Activated naive CD8-positive, alpha-beta T cell treated with anti-CD3 and anti-CD28 coated beads, Interleukin-2, amount 10 ng/mL, durations not matched to agents 7 days and 5 days (primary cell): ENCODE measurements at regions not wholly inside any gene's neighbourhood (a gene's known extent, or its start where the extent isn't known, plus 50 kb on each side); places are given as distances from the start of the nearest gene placed in this dataset.

Source experiments
- ATAC-seq: fragments of 150-1000 bp; cut with Tn5 transposase; one replicate; pipeline ENCODE4 v1.10.0; 2021; ENCODE audit warnings: low read depth, moderate library complexity
- POLR2A ChIA-PET: fragments of 350-600 bp; sonication (Branson Sonifier 250); formaldehyde crosslinking; loops from one replicate; lab custom pipeline; 2021; ENCODE audit warnings: antibody characterized with exemption; lab: Charles Lee
- DNase-seq: peaks from one replicate; pipeline ENCODE4 v3.0.0; 2021
- H3K27ac Mint-ChIP-seq: one replicate; pipeline ENCODE4 v1.8.0; 2022; ENCODE audit warnings: mild to moderate bottlenecking, mixed read lengths
- H3K27me3 Mint-ChIP-seq: one replicate; pipeline ENCODE4 v1.8.0; 2022; ENCODE audit warnings: mild to moderate bottlenecking, moderate library complexity, mixed read lengths
- H3K36me3 Mint-ChIP-seq: one replicate; pipeline ENCODE4 v1.8.0; 2021; ENCODE audit warnings: mild to moderate bottlenecking, mixed read lengths
- H3K4me1 Mint-ChIP-seq: one replicate; pipeline ENCODE4 v1.8.0; 2021; ENCODE audit warnings: mixed read lengths
- H3K4me3 Mint-ChIP-seq: one replicate; pipeline ENCODE4 v1.8.0; 2022; ENCODE audit warnings: mild to moderate bottlenecking, moderate library complexity, mixed read lengths
- H3K9me3 Mint-ChIP-seq: one replicate; pipeline ENCODE4 v1.8.0; 2021; ENCODE audit warnings: mixed read lengths

DNA sequence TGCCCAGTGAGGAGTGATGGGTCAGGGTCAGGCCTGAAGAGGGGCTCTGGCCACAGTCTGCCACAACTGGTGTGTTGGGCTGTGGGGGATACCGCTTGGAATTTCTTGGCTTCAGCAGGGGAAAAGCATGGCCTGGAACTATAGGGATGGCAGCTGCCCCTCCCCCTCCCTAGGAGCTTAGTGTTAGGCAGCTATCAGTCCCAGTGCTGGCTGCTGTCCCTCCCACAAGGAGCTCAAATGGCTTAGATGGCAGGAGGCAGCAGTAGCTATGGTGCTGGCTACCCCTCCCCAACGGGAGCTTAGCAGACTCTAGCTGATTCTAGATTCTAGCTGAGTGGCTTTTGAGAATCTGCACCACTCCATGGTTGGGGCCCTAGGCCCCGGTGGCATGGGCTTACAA, 414.5 kb upstream of the HSF2 start:
- POLR2A ChIA-PET = no interaction called here
- ATAC-seq (no peak), DNase-seq (no peak)
- Mint-ChIP-seq H3K4me3 (no peak overlapping the region), H3K36me3 (no peaks in the 10 kb centered on the region), H3K4me1 (no peaks in the 10 kb centered on the region), H3K27ac (no peak overlapping the region), H3K9me3 (peaks cover 8% of the 10 kb centered on the region), H3K27me3 (no peaks in the 10 kb centered on the region)

GRCh38 chr6:121993362-121993761, 406.1 kb upstream of the HSF2 start:
- no peak overlapping the region for H3K4me3 Mint-ChIP-seq
- no peaks in the 10 kb centered on the region for H3K27me3 Mint-ChIP-seq
- POLR2A ChIA-PET = no interaction called here
- ATAC-seq = no peak
- peaks cover 3% of the 10 kb centered on the region for H3K4me1 Mint-ChIP-seq
- DNase-seq = no peak
- no peaks in the 10 kb centered on the region for H3K36me3 Mint-ChIP-seq
- no peak overlapping the region for H3K27ac Mint-ChIP-seq
- H3K9me3 Mint-ChIP-seq = peaks cover 12% of the 10 kb centered on the region

GRCh38 chr6:121994919-121995318, 404.5 kb upstream of the HSF2 start:
- peaks cover 12% of the 10 kb centered on the region for H3K9me3 Mint-ChIP-seq
- H3K4me1 Mint-ChIP-seq = peaks cover 3% of the 10 kb centered on the region
- H3K36me3 Mint-ChIP-seq = no peaks in the 10 kb centered on the region
- H3K4me3 Mint-ChIP-seq = no peak overlapping the region
- H3K27ac Mint-ChIP-seq = no peak overlapping the region
- no peak for DNase-seq
- no peaks in the 10 kb centered on the region for H3K27me3 Mint-ChIP-seq
- no peak for ATAC-seq
- POLR2A ChIA-PET = no interaction called here

- H3K9me3 Mint-ChIP-seq = peaks cover 5% of the 10 kb centered on the region
- H3K4me3 Mint-ChIP-seq = no peak overlapping the region
- H3K36me3 Mint-ChIP-seq = no peaks in the 10 kb centered on the region
- no peaks in the 10 kb centered on the region for H3K27me3 Mint-ChIP-seq
- DNase-seq = no peak
- no peak overlapping the region for H3K27ac Mint-ChIP-seq
- no peak for ATAC-seq
- H3K4me1 Mint-ChIP-seq = no peaks in the 10 kb centered on the region
- POLR2A ChIA-PET = no interaction called here
Measured at GRCh38 chr6:121998631-121999030, 400.8 kb upstream of the HSF2 start.

- ATAC-seq = no peak
- POLR2A ChIA-PET = no interaction called here
- no peak for DNase-seq
- Mint-ChIP-seq H3K4me1 (no peaks in the 10 kb centered on the region), H3K27ac (no peak overlapping the region), H3K36me3 (no peaks in the 10 kb centered on the region), H3K4me3 (no peak overlapping the region), H3K27me3 (no peaks in the 10 kb centered on the region), H3K9me3 (peaks cover 4% of the 10 kb centered on the region)
Measured at GRCh38 chr6:121999456-122000065, 399.9 kb upstream of the HSF2 start.

GRCh38 chr6:122005661-122006060, 393.8 kb upstream of the HSF2 start:
- POLR2A ChIA-PET = no interaction called here
- Mint-ChIP-seq H3K9me3 (no peaks in the 10 kb centered on the region), H3K27me3 (peaks cover 6% of the 10 kb centered on the region), H3K27ac (no peak overlapping the region), H3K4me3 (no peak overlapping the region), H3K4me1 (peaks cover 4% of the 10 kb centered on the region), H3K36me3 (no peaks in the 10 kb centered on the region)
- no peak for DNase-seq
- no peak for ATAC-seq

DNA sequence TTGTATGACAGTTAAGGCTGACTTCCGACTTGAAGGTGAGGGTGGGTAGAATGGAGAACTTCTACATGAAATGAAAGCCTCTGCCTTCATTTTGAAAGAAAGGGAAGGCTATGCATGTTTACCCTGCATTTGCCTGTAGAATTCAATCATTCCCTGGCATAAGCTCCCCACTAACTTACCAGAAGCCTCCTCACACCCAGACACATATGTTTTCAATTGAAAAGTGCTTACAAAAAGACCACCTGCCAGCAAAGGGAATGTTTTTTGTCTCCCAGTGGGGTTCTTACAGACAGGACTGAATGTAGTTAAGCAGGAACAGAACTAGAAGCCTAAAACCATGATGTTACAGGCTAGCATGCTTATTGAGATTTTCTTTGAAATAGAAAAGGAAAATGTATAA, 392.1 kb upstream of the HSF2 start:
- H3K27ac Mint-ChIP-seq = no peak overlapping the region
- H3K36me3 Mint-ChIP-seq = no peaks in the 10 kb centered on the region
- ATAC-seq (no peak), DNase-seq (no peak)
- no peak overlapping the region for H3K4me3 Mint-ChIP-seq
- peaks cover 4% of the 10 kb centered on the region for H3K4me1 Mint-ChIP-seq
- no peaks in the 10 kb centered on the region for H3K9me3 Mint-ChIP-seq
- POLR2A ChIA-PET = no interaction called here
- peaks cover 6% of the 10 kb centered on the region for H3K27me3 Mint-ChIP-seq

GRCh38 chr6:122008101-122008999, 391.1 kb upstream of the HSF2 start:
- H3K27me3 Mint-ChIP-seq = peaks cover 6% of the 10 kb centered on the region
- DNase-seq (no peak), ATAC-seq (no peak)
- POLR2A ChIA-PET = interaction anchor here (0.5 kb wide), 1 partner anchor 237 kb away, joined by 3 read pairs; no protein-coding TSS in a partner anchor
- H3K4me3 Mint-ChIP-seq = no peak overlapping the region
- H3K4me1 Mint-ChIP-seq = peaks cover 4% of the 10 kb centered on the region
- H3K27ac Mint-ChIP-seq = no peak overlapping the region
- no peaks in the 10 kb centered on the region for H3K36me3 Mint-ChIP-seq
- H3K9me3 Mint-ChIP-seq = no peaks in the 10 kb centered on the region

DNA sequence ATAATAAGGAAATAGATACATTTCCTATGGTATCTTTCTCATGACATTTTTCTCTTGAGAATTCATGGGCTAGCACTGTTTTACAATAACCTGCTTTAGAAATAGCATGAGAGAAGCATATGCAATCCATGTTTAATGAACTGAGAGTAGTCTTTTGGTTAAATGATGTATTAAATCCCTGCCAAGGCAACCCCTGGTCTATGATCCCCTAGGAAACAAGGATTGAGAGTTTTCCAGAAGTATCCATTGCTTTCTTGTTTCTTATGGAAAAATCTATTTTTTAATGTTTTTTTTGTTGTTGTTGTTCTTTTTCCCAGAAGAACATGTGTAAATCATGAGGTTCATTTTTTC, 390.5 kb upstream of the HSF2 start:
- no peak overlapping the region for H3K4me3 Mint-ChIP-seq
- ATAC-seq = no peak
- no peaks in the 10 kb centered on the region for H3K36me3 Mint-ChIP-seq

DNA sequence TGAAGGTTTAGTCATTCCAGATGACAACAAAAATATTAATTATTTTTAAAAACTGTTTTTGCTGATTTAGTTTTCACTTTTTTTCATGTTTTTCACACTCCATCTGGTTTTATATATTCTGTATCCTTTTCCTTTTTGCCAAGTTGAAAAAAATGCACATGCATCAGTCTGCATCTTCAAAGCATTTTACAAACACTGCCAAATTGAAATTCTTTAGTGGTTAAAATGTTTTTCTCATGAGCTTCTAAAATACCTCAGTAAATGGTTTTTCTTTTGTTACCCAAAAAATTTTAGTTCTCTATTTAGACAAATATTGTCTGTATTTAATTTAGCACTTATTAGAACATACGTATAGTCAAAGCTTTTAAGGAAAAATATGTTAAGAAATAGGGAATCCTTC, 386.9 kb upstream of the HSF2 start:
- POLR2A ChIA-PET = no interaction called here
- H3K9me3 Mint-ChIP-seq = no peaks in the 10 kb centered on the region
- DNase-seq (no peak), ATAC-seq (no peak)
- no peak overlapping the region for H3K27ac Mint-ChIP-seq
- no peak overlapping the region for H3K4me3 Mint-ChIP-seq
- no peaks in the 10 kb centered on the region for H3K27me3 Mint-ChIP-seq
- no peaks in the 10 kb centered on the region for H3K36me3 Mint-ChIP-seq
- H3K4me1 Mint-ChIP-seq = peaks cover 4% of the 10 kb centered on the region

More for the DNA sequence above, 390.5 kb upstream of the HSF2 start:
- DNase-seq = no peak
- Mint-ChIP-seq H3K27me3 (peaks cover 6% of the 10 kb centered on the region), H3K27ac (no peak overlapping the region), H3K4me1 (peaks cover 4% of the 10 kb centered on the region), H3K9me3 (no peaks in the 10 kb centered on the region)
- POLR2A ChIA-PET = interaction anchor here (0.5 kb wide), 1 partner anchor 237 kb away, joined by 3 read pairs; no protein-coding TSS in a partner anchor

GRCh38 chr6:122014961-122015360, 384.5 kb upstream of the HSF2 start:
- H3K27me3 Mint-ChIP-seq = no peaks in the 10 kb centered on the region

GRCh38 chr6:122020588-122021264, 378.7 kb upstream of the HSF2 start:
- POLR2A ChIA-PET = no interaction called here
- H3K4me3 Mint-ChIP-seq = no peak overlapping the region
- no peak for DNase-seq
- ATAC-seq = no peak
- H3K9me3 Mint-ChIP-seq = no peaks in the 10 kb centered on the region
- H3K27ac Mint-ChIP-seq = no peak overlapping the region
- H3K4me1 Mint-ChIP-seq = peaks cover 4% of the 10 kb centered on the region
- peaks cover 2% of the 10 kb centered on the region for H3K27me3 Mint-ChIP-seq
- no peaks in the 10 kb centered on the region for H3K36me3 Mint-ChIP-seq

More at GRCh38 chr6:122014961-122015360, 384.5 kb upstream of the HSF2 start:
- Mint-ChIP-seq H3K4me1 (no peaks in the 10 kb centered on the region), H3K36me3 (no peaks in the 10 kb centered on the region), H3K27ac (no peak overlapping the region), H3K4me3 (no peak overlapping the region), H3K9me3 (no peaks in the 10 kb centered on the region)
- DNase-seq = no peak
- no peak for ATAC-seq
- POLR2A ChIA-PET = no interaction called here

DNA sequence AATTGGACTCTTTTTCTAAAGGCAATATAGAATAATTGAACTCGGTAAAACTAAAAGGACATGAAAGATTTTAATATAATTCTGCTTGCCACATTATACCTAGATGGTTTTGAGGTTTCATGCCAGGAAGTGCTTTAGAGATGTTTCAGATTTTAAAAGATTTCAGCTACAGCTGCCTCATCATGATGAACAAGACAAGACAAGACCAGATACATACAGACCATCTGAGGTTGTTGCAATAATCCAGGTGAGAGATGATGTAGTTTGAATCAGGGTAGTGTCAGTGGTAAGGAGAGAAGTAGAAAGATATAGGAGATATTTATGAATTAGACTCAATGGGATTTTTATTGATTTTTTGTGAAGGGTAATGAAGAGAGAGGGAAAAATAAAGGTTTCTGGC, 374.3 kb upstream of the HSF2 start:
- ATAC-seq = no peak
- no peak overlapping the region for H3K27ac Mint-ChIP-seq
- no peaks in the 10 kb centered on the region for H3K36me3 Mint-ChIP-seq
- DNase-seq = no peak
- POLR2A ChIA-PET = no interaction called here
- H3K9me3 Mint-ChIP-seq = no peaks in the 10 kb centered on the region
- peaks cover 2% of the 10 kb centered on the region for H3K27me3 Mint-ChIP-seq
- H3K4me3 Mint-ChIP-seq = no peak overlapping the region
- H3K4me1 Mint-ChIP-seq = peaks cover 4% of the 10 kb centered on the region
